HCT116 (cell line): ENCODE measurements at regions not wholly inside any gene's neighbourhood (a gene's known extent, or its start where the extent isn't known, plus 50 kb on each side); places are given as distances from the start of the nearest gene placed in this dataset.

Source experiments
- CTCF ChIP-seq, 3 experiments: fragments of 200-600 bp in 1 of 3; sonication (generic) in 1 of 3; IDR thresholded peaks in 2 of 3; conservative IDR thresholded peaks in 1 of 3; 2 replicates each; pipeline ENCODE4 v1.5.1; 2012 to 2017; ENCODE audit warnings: low read depth in 2 of 3, low read length in 2 of 3, antibody characterized with exemption in 1 of 3, borderline replicate concordance in 1 of 3, control low read depth in 1 of 3, mild to moderate bottlenecking in 1 of 3, mixed read lengths in 1 of 3, mixed run types in 1 of 3, moderate library complexity in 1 of 3; ENCODE audit not compliant: insufficient read depth in 1 of 3
- EGR1 ChIP-seq: IDR thresholded peaks from 2 replicates; pipeline ENCODE4 v1.6.1; 2012; ENCODE audit warnings: low read depth
- EZH2 ChIP-seq: fragments of 200-600 bp; sonication (generic); IDR thresholded peaks from 2 replicates; pipeline ENCODE4 v1.6.1; 2017; ENCODE audit warnings: antibody characterized with exemption, mixed run types
- EZH2phosphoT487 ChIP-seq: fragments of 200-600 bp; IDR thresholded peaks from 2 replicates; pipeline ENCODE4 v1.6.1; 2018; ENCODE audit warnings: antibody characterized with exemption, borderline replicate concordance
- MAX ChIP-seq: IDR thresholded peaks from 2 replicates; pipeline ENCODE4 v1.6.1; 2012
- POLR2A ChIP-seq: IDR thresholded peaks from 2 replicates; pipeline ENCODE4 v1.7.0; 2011; ENCODE audit warnings: borderline replicate concordance; ENCODE audit not compliant: insufficient read depth, insufficient read length; ENCODE audit errors: extremely low read depth
- POLR2AphosphoS5 ChIP-seq: IDR thresholded peaks from 2 replicates; pipeline ENCODE4 v1.6.1; 2011; ENCODE audit warnings: mild to moderate bottlenecking, low read depth, low read length, moderate library complexity
- RAD21 ChIP-seq: IDR thresholded peaks from 2 replicates; pipeline ENCODE4 v1.6.1; 2012; ENCODE audit warnings: low read depth, mild to moderate bottlenecking
- SP1 ChIP-seq: IDR thresholded peaks from 2 replicates; pipeline ENCODE4 v1.6.1; 2012; ENCODE audit warnings: low read depth
- SRF ChIP-seq: IDR thresholded peaks from 2 replicates; pipeline ENCODE4 v1.6.1; 2012; ENCODE audit warnings: low read depth
- ZBTB33 ChIP-seq: IDR thresholded peaks from 2 replicates; pipeline ENCODE4 v1.6.1; 2011; ENCODE audit warnings: mild to moderate bottlenecking, low read length, moderate library complexity; ENCODE audit not compliant: insufficient replicate concordance; ENCODE audit errors: extremely low read depth
- ZNF274 ChIP-seq: fragments of 200-500 bp; sonication (Bioruptor generic); IDR thresholded peaks from 2 replicates; pipeline ENCODE4 v1.6.1; 2014; ENCODE audit warnings: mild to moderate bottlenecking, low read depth, low read length, inconsistent platforms

GRCh38 chr5:86768699-86769202 is 151.0 kb downstream of the COX7C start:
- TF ChIP-seq POLR2A: no peak
- TF ChIP-seq CTCF (IDR thresholded peaks at IDR 0.05 in 2 of 3, conservative IDR thresholded peaks at IDR 0.05 in 1 of 3; ENCODE audit: borderline replicate concordance in 1 of 3, insufficient read depth in 1 of 3, low read depth in 2 of 3, low read length in 2 of 3): no peak
- no peak for TF ChIP-seq SP1
- no peak for TF ChIP-seq EZH2phosphoT487
- TF ChIP-seq SRF: no peak
- TF ChIP-seq EZH2: no peak
- no peak for TF ChIP-seq ZNF274
- no peak for TF ChIP-seq MAX
- no peak for TF ChIP-seq RAD21
- no peak for TF ChIP-seq EGR1
- no peak for TF ChIP-seq ZBTB33
- no peak for TF ChIP-seq POLR2AphosphoS5
